ENCODE measurements at regions not wholly inside any gene's neighbourhood (a gene's known extent, or its start where the extent isn't known, plus 50 kb on each side); places are given as distances from the start of the nearest gene placed in this dataset.

- H3K36me3 ChIP-seq (ENCODE audit: low read depth): no peaks in the 10 kb centered on the region
- no peaks in the 10 kb centered on the region for H3K27me3 ChIP-seq (replicated peaks; ENCODE audit: insufficient read depth)
- H3K9me2 ChIP-seq (ENCODE audit: insufficient read depth): no peaks in the 10 kb centered on the region
- H3F3A ChIP-seq (ENCODE audit: insufficient read depth): no peaks in the 10 kb centered on the region
- DNase-seq: no peak
- H3K4me3 ChIP-seq: no peak overlapping the region
- TF ChIP-seq EZH2phosphoT487 (IDR thresholded peaks at IDR 0.05; ENCODE audit: insufficient read depth, low read depth): no peak
- no peak for TF ChIP-seq EZH2 (IDR thresholded peaks at IDR 0.05; ENCODE audit: insufficient read depth, poor library complexity, severe bottlenecking)
- H4K20me1 ChIP-seq (ENCODE audit: insufficient read depth): no peaks in the 10 kb centered on the region
- in situ Hi-C loops (cut with MboI): no loop called here
- H3K79me2 ChIP-seq (ENCODE audit: insufficient read depth): no peaks in the 10 kb centered on the region
- no peak overlapping the region for H3K9ac ChIP-seq
- H3K9me3 ChIP-seq (ENCODE audit: low read depth): no peaks in the 10 kb centered on the region
- no peak overlapping the region for H3K27ac ChIP-seq
- H3K4me2 ChIP-seq (ENCODE audit: unreplicated experiment): no peak overlapping the region
- no peaks in the 10 kb centered on the region for H3K4me1 ChIP-seq (ENCODE audit: insufficient read depth)
- no peak overlapping the region for H2AFZ ChIP-seq
Observed at GRCh38 chr13:78884571-78884970, 225.6 kb upstream of the OBI1 start.

DNA sequence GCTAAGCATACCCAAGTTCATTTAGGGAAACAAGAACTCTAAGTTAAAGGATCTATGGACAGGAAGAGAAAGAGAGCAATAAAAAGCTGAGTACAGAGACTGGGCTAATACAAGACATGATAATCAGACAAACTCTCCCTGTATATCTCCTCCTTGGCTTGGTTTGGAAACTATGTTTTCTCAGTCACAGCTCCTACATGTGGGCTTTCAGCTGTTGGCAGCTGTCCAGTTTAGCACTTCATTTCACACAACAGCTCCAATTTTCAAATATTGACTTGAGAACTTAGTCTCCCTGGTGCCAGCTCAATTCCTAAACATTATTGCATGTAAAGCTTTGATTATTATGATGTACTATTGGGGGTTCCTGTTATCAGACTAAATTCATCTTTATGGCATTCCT is 222.8 kb upstream of the OBI1 start:
- no peaks in the 10 kb centered on the region for H3F3A ChIP-seq (ENCODE audit: insufficient read depth)
- no peak overlapping the region for H3K27ac ChIP-seq
- in situ Hi-C loops (cut with MboI): no loop called here
- H3K27me3 ChIP-seq (replicated peaks; ENCODE audit: insufficient read depth): no peaks in the 10 kb centered on the region
- no peaks in the 10 kb centered on the region for H3K9me2 ChIP-seq (ENCODE audit: insufficient read depth)
- no peak for DNase-seq
- H3K9ac ChIP-seq: no peak overlapping the region
- H4K20me1 ChIP-seq (ENCODE audit: insufficient read depth): no peaks in the 10 kb centered on the region
- TF ChIP-seq EZH2phosphoT487 (IDR thresholded peaks at IDR 0.05; ENCODE audit: insufficient read depth, low read depth) (no peak), EZH2 (IDR thresholded peaks at IDR 0.05; ENCODE audit: insufficient read depth, poor library complexity, severe bottlenecking) (no peak)
- H3K9me3 ChIP-seq (ENCODE audit: low read depth): no peaks in the 10 kb centered on the region
- H3K79me2 ChIP-seq (ENCODE audit: insufficient read depth): no peaks in the 10 kb centered on the region
- H2AFZ ChIP-seq: no peak overlapping the region
- H3K36me3 ChIP-seq (ENCODE audit: low read depth): no peaks in the 10 kb centered on the region
- no peak overlapping the region for H3K4me3 ChIP-seq
- H3K4me1 ChIP-seq (ENCODE audit: insufficient read depth): no peaks in the 10 kb centered on the region
- no peak overlapping the region for H3K4me2 ChIP-seq (ENCODE audit: unreplicated experiment)

- DNase-seq: no peak
- no peak overlapping the region for H3K27ac ChIP-seq
- H3K36me3 ChIP-seq (ENCODE audit: low read depth): no peaks in the 10 kb centered on the region
- no peaks in the 10 kb centered on the region for H3K79me2 ChIP-seq (ENCODE audit: insufficient read depth)
- no peaks in the 10 kb centered on the region for H3K27me3 ChIP-seq (replicated peaks; ENCODE audit: insufficient read depth)
- no peaks in the 10 kb centered on the region for H3K4me1 ChIP-seq (ENCODE audit: insufficient read depth)
- in situ Hi-C loops (cut with MboI): no loop called here
- no peak overlapping the region for H2AFZ ChIP-seq
- no peaks in the 10 kb centered on the region for H4K20me1 ChIP-seq (ENCODE audit: insufficient read depth)
- no peaks in the 10 kb centered on the region for H3F3A ChIP-seq (ENCODE audit: insufficient read depth)
- WGBS, 2 experiments (ENCODE audit: low coverage in 1 of 2, low lambda C conversion rate in 2 of 2, missing lambda C conversion rate in 2 of 2): 0 to 1% methylated on average over 3 of the region's 3 CpGs
- H3K9me3 ChIP-seq (ENCODE audit: low read depth): no peaks in the 10 kb centered on the region
- no peak overlapping the region for H3K4me3 ChIP-seq
- H3K4me2 ChIP-seq (ENCODE audit: unreplicated experiment): no peak overlapping the region
- no peak for TF ChIP-seq EZH2 (IDR thresholded peaks at IDR 0.05; ENCODE audit: insufficient read depth, poor library complexity, severe bottlenecking)
- H3K9me2 ChIP-seq (ENCODE audit: insufficient read depth): no peaks in the 10 kb centered on the region
- no peak overlapping the region for H3K9ac ChIP-seq
Observed at GRCh38 chr13:78881054-78881453, 222.1 kb upstream of the OBI1 start.

- Histone ChIP-seq H3K9ac (no peak overlapping the region), H3K27me3 (replicated peaks; ENCODE audit: insufficient read depth) (no peaks in the 10 kb centered on the region), H4K20me1 (ENCODE audit: insufficient read depth) (no peaks in the 10 kb centered on the region), H2AFZ (no peak overlapping the region), H3K4me3 (no peak overlapping the region), H3K4me2 (ENCODE audit: unreplicated experiment) (no peak overlapping the region), H3K9me3 (ENCODE audit: low read depth) (no peaks in the 10 kb centered on the region), H3K4me1 (ENCODE audit: insufficient read depth) (no peaks in the 10 kb centered on the region), H3K79me2 (ENCODE audit: insufficient read depth) (no peaks in the 10 kb centered on the region), H3K9me2 (ENCODE audit: insufficient read depth) (no peaks in the 10 kb centered on the region), H3F3A (ENCODE audit: insufficient read depth) (no peaks in the 10 kb centered on the region), H3K27ac (no peak overlapping the region), H3K36me3 (ENCODE audit: low read depth) (no peaks in the 10 kb centered on the region)
- TF ChIP-seq EZH2 (IDR thresholded peaks at IDR 0.05; ENCODE audit: insufficient read depth, poor library complexity, severe bottlenecking) (no peak), EZH2phosphoT487 (IDR thresholded peaks at IDR 0.05; ENCODE audit: insufficient read depth, low read depth) (no peak)
- no peak for DNase-seq
- in situ Hi-C loops (cut with MboI): no loop called here
- WGBS, 2 experiments (ENCODE audit: low coverage in 1 of 2, low lambda C conversion rate in 2 of 2, missing lambda C conversion rate in 2 of 2): 0% methylated on average over 1 of the region's 1 CpG
Observed at GRCh38 chr13:78876915-78877549, 218.1 kb upstream of the OBI1 start.
